ENCODE measurements at regions not wholly inside any gene's neighbourhood (a gene's known extent, or its start where the extent isn't known, plus 50 kb on each side); places are given as distances from the start of the nearest gene placed in this dataset.

GRCh38 chr3:94394885-94395284 is 332.0 kb downstream of the NSUN3 start:
- TF ChIP-seq PKNOX1 (IDR thresholded peaks at IDR 0.05) (peak; percentile 93), NFRKB (IDR thresholded peaks at IDR 0.05) (no peak), FOXM1 (IDR thresholded peaks at IDR 0.05; ENCODE audit: borderline replicate concordance) (no peak), CTBP1 (IDR thresholded peaks at IDR 0.05; ENCODE audit: borderline replicate concordance) (peak; percentile 94), ARNT (IDR thresholded peaks at IDR 0.05) (0 out of 2 replicates have a peak, but pooled peaks have one; percentile 44)
- DNase-seq (ENCODE audit: extremely low spot score) = peak; percentile 32
- POLR2A ChIA-PET = no interaction called here
- CTCF ChIA-PET = no interaction called here

- ChIA-PET POLR2A (no interaction called here), CTCF (no interaction called here)
- no peak for TF ChIP-seq ZNF384 (IDR thresholded peaks at IDR 0.05)
- no peak for TF ChIP-seq SP1 (IDR thresholded peaks at IDR 0.05)
- TF ChIP-seq FOXA1 (IDR thresholded peaks at IDR 0.05) = no peak
- TF ChIP-seq SUZ12 (IDR thresholded peaks at IDR 0.05) = no peak
- no peak for TF ChIP-seq PKNOX1 (IDR thresholded peaks at IDR 0.05)
- no peak for TF ChIP-seq TARDBP (IDR thresholded peaks at IDR 0.05)
- no peak for TF ChIP-seq FOXK2 (IDR thresholded peaks at IDR 0.05)
- no peak for DNase-seq (ENCODE audit: extremely low spot score)
Measured at GRCh38 chr3:94395851-94396250, 333.0 kb downstream of the NSUN3 start.

- CTCF ChIA-PET = no interaction called here
- TF ChIP-seq NFRKB (IDR thresholded peaks at IDR 0.05) (no peak), TARDBP (IDR thresholded peaks at IDR 0.05) (no peak), FOXK2 (IDR thresholded peaks at IDR 0.05) (no peak), FOXA1 (IDR thresholded peaks at IDR 0.05) (no peak), BHLHE40 (IDR thresholded peaks at IDR 0.05; ENCODE audit: borderline replicate concordance) (no peak), L3MBTL2 (conservative IDR thresholded peaks at IDR 0.05) (no peak), SUZ12 (IDR thresholded peaks at IDR 0.05) (no peak), FOXM1 (IDR thresholded peaks at IDR 0.05; ENCODE audit: borderline replicate concordance) (no peak), HDGF (IDR thresholded peaks at IDR 0.05; ENCODE audit: borderline replicate concordance) (no peak), SP1 (IDR thresholded peaks at IDR 0.05) (no peak), ZNF384 (IDR thresholded peaks at IDR 0.05) (no peak), PKNOX1 (IDR thresholded peaks at IDR 0.05) (no peak), LEF1 (IDR thresholded peaks at IDR 0.05; ENCODE audit: borderline replicate concordance) (no peak), ELF4 (IDR thresholded peaks at IDR 0.05) (no peak), ARNT (IDR thresholded peaks at IDR 0.05) (no peak), CTBP1 (IDR thresholded peaks at IDR 0.05; ENCODE audit: borderline replicate concordance) (no peak)
Measured at GRCh38 chr3:94398036-94398435, 335.2 kb downstream of the NSUN3 start.

GRCh38 chr3:94401466-94401865 is 338.6 kb downstream of the NSUN3 start:
- POLR2A ChIA-PET = no interaction called here
- TF ChIP-seq SP1 (IDR thresholded peaks at IDR 0.05) (no peak), NFRKB (IDR thresholded peaks at IDR 0.05) (no peak), TARDBP (IDR thresholded peaks at IDR 0.05) (no peak), PKNOX1 (IDR thresholded peaks at IDR 0.05) (no peak), LEF1 (IDR thresholded peaks at IDR 0.05; ENCODE audit: borderline replicate concordance) (no peak), BHLHE40 (IDR thresholded peaks at IDR 0.05; ENCODE audit: borderline replicate concordance) (no peak), FOXM1 (IDR thresholded peaks at IDR 0.05; ENCODE audit: borderline replicate concordance) (no peak), FOXA1 (IDR thresholded peaks at IDR 0.05) (no peak), FOXK2 (IDR thresholded peaks at IDR 0.05) (no peak), L3MBTL2 (conservative IDR thresholded peaks at IDR 0.05) (no peak), SUZ12 (IDR thresholded peaks at IDR 0.05) (no peak), ELF4 (IDR thresholded peaks at IDR 0.05) (no peak), CTBP1 (IDR thresholded peaks at IDR 0.05; ENCODE audit: borderline replicate concordance) (no peak), ARNT (IDR thresholded peaks at IDR 0.05) (no peak), HDGF (IDR thresholded peaks at IDR 0.05; ENCODE audit: borderline replicate concordance) (no peak), ZNF384 (IDR thresholded peaks at IDR 0.05) (no peak)
- DNase-seq (ENCODE audit: extremely low spot score) = no peak
- CTCF ChIA-PET = no interaction called here

More at GRCh38 chr3:94398036-94398435, 335.2 kb downstream of the NSUN3 start:
- no peak for DNase-seq (ENCODE audit: extremely low spot score)
- POLR2A ChIA-PET = no interaction called here

GRCh38 chr3:94402126-94402525 is 339.3 kb downstream of the NSUN3 start:
- no peak for DNase-seq (ENCODE audit: extremely low spot score)
- CTCF ChIA-PET = no interaction called here
- POLR2A ChIA-PET = no interaction called here
- TF ChIP-seq FOXK2 (IDR thresholded peaks at IDR 0.05) (no peak), TARDBP (IDR thresholded peaks at IDR 0.05) (no peak), ELF4 (IDR thresholded peaks at IDR 0.05) (no peak), SP1 (IDR thresholded peaks at IDR 0.05) (no peak), ZNF384 (IDR thresholded peaks at IDR 0.05) (no peak), LEF1 (IDR thresholded peaks at IDR 0.05; ENCODE audit: borderline replicate concordance) (no peak), SUZ12 (IDR thresholded peaks at IDR 0.05) (no peak)

- TF ChIP-seq ARNT (IDR thresholded peaks at IDR 0.05) = no peak
- no peak for TF ChIP-seq FOXM1 (IDR thresholded peaks at IDR 0.05; ENCODE audit: borderline replicate concordance)
- TF ChIP-seq FOXA1 (IDR thresholded peaks at IDR 0.05) = no peak
- no peak for TF ChIP-seq SUZ12 (IDR thresholded peaks at IDR 0.05)
- TF ChIP-seq BHLHE40 (IDR thresholded peaks at IDR 0.05; ENCODE audit: borderline replicate concordance) = no peak
- no peak for TF ChIP-seq L3MBTL2 (conservative IDR thresholded peaks at IDR 0.05)
- TF ChIP-seq HDGF (IDR thresholded peaks at IDR 0.05; ENCODE audit: borderline replicate concordance) = no peak
- TF ChIP-seq ZNF384 (IDR thresholded peaks at IDR 0.05) = no peak
- TF ChIP-seq TARDBP (IDR thresholded peaks at IDR 0.05) = no peak
- TF ChIP-seq NFRKB (IDR thresholded peaks at IDR 0.05) = no peak
- no peak for TF ChIP-seq CTBP1 (IDR thresholded peaks at IDR 0.05; ENCODE audit: borderline replicate concordance)
- TF ChIP-seq PKNOX1 (IDR thresholded peaks at IDR 0.05) = no peak
- CTCF ChIA-PET = no interaction called here
- POLR2A ChIA-PET = no interaction called here
- no peak for DNase-seq (ENCODE audit: extremely low spot score)
Measured at GRCh38 chr3:94405258-94406035, 342.6 kb downstream of the NSUN3 start.
